Endodermal cell (in vitro differentiated cells): ENCODE measurements at regions not wholly inside any gene's neighbourhood (a gene's known extent, or its start where the extent isn't known, plus 50 kb on each side); places are given as distances from the start of the nearest gene placed in this dataset.

ENCODE experiments used
- DNase-seq: peaks from one replicate; pipeline ENCODE4 v3.0.0-alpha.2; 2017
- H3K27ac ChIP-seq: 2 replicates; pipeline ENCODE4 v1.5.1; 2013; ENCODE audit warnings: mild to moderate bottlenecking, low read depth, low read length, moderate library complexity
- H3K27me3 ChIP-seq: 2 replicates; pipeline ENCODE4 v1.6.1; 2013; ENCODE audit warnings: mild to moderate bottlenecking, low read length, moderate library complexity; ENCODE audit not compliant: insufficient read depth, control insufficient read depth, poor library complexity, severe bottlenecking
- H3K36me3 ChIP-seq: 2 replicates; pipeline ENCODE4 v1.7.0; 2013; ENCODE audit warnings: mild to moderate bottlenecking, low read length, moderate library complexity; ENCODE audit not compliant: control insufficient read depth, insufficient read depth
- H3K4me1 ChIP-seq: one replicate; pipeline ENCODE4 v1.7.0; 2013; ENCODE audit warnings: low read length; ENCODE audit not compliant: control insufficient read depth, insufficient read depth
- H3K4me3 ChIP-seq: 2 replicates; pipeline ENCODE4 v1.5.1; 2013; ENCODE audit warnings: mild to moderate bottlenecking, low read length, moderate library complexity
- H3K9ac ChIP-seq: 2 replicates; pipeline ENCODE4 v1.6.1; 2013; ENCODE audit warnings: mild to moderate bottlenecking, low read length, moderate library complexity; ENCODE audit not compliant: poor library complexity, severe bottlenecking; ENCODE audit errors: extremely low read depth
- H3K9me3 ChIP-seq: 2 replicates; pipeline ENCODE4 v1.6.1; 2013; ENCODE audit warnings: mild to moderate bottlenecking, low read length, moderate library complexity; ENCODE audit not compliant: control insufficient read depth
- H3K27ac Mint-ChIP-seq: 2 replicates; pipeline ENCODE4 v1.8.0; 2020; ENCODE audit warnings: mixed read lengths
- H3K27me3 Mint-ChIP-seq: 2 replicates; pipeline ENCODE4 v1.8.0; 2021; ENCODE audit warnings: mild to moderate bottlenecking, mixed read lengths; ENCODE audit not compliant: insufficient read depth
- H3K36me3 Mint-ChIP-seq: 2 replicates; pipeline ENCODE4 v1.8.0; 2020; ENCODE audit warnings: low read depth, mixed read lengths
- H3K4me1 Mint-ChIP-seq: 2 replicates; pipeline ENCODE4 v1.8.0; 2020; ENCODE audit warnings: mixed read lengths
- H3K4me3 Mint-ChIP-seq: 2 replicates; pipeline ENCODE4 v1.8.0; 2020; ENCODE audit warnings: mild to moderate bottlenecking, moderate library complexity, mixed read lengths
- H3K9me3 Mint-ChIP-seq: 2 replicates; pipeline ENCODE4 v1.8.0; 2020; ENCODE audit warnings: mild to moderate bottlenecking, mixed read lengths
- CTCF ChIP-seq: fragments of 200-600 bp; sonication (generic); conservative IDR thresholded peaks from 2 replicates; pipeline ENCODE4 v1.5.0; 2021; ENCODE audit warnings: antibody characterized with exemption, mild to moderate bottlenecking
- WGBS, 2 experiments: methylation state at CpG; one replicate each; pipeline versions ENCODE4 v1.1.5 to v1.1.7; 2013; ENCODE audit warnings: missing lambda C conversion rate in 2 of 2, mixed read lengths in 1 of 2; ENCODE audit not compliant: insufficient coverage in 1 of 2, insufficient read length in 1 of 2; 5-methylcytosine and 5-hydroxymethylcytosine counted together

GRCh38 chr2:19020144-19021099, 338.0 kb downstream of the OSR1 start:
- 82 to 91% methylated on average over 2 to 11 of the region's 11 CpGs for WGBS, 2 experiments
- Histone ChIP-seq H3K4me3 (no peak overlapping the region), H3K27ac (no peak overlapping the region), H3K36me3 (no peaks in the 10 kb centered on the region), H3K9me3 (no peaks in the 10 kb centered on the region), H3K9ac (no peak overlapping the region), H3K27me3 (no peaks in the 10 kb centered on the region), H3K4me1 (no peaks in the 10 kb centered on the region)
- H3K27ac Mint-ChIP-seq = no peak overlapping the region
- DNase-seq = no peak
- H3K27me3 Mint-ChIP-seq = no peaks in the 10 kb centered on the region
- no peaks in the 10 kb centered on the region for H3K36me3 Mint-ChIP-seq
- peaks cover 4% of the 10 kb centered on the region for H3K9me3 Mint-ChIP-seq
- no peak for TF ChIP-seq CTCF
- peaks cover 2% of the 10 kb centered on the region for H3K4me1 Mint-ChIP-seq
- H3K4me3 Mint-ChIP-seq = no peak overlapping the region

GRCh38 chr2:19009510-19009909, 348.9 kb downstream of the OSR1 start:
- Mint-ChIP-seq H3K36me3 (no peaks in the 10 kb centered on the region), H3K27me3 (no peaks in the 10 kb centered on the region), H3K4me1 (no peaks in the 10 kb centered on the region), H3K4me3 (no peak overlapping the region), H3K27ac (no peak overlapping the region), H3K9me3 (no peaks in the 10 kb centered on the region)
- no peaks in the 10 kb centered on the region for H3K9me3 ChIP-seq
- TF ChIP-seq CTCF = no peak
- no peak for DNase-seq
- no peaks in the 10 kb centered on the region for H3K36me3 ChIP-seq
- H3K9ac ChIP-seq = no peak overlapping the region
- H3K4me1 ChIP-seq = no peaks in the 10 kb centered on the region
- H3K27me3 ChIP-seq = no peaks in the 10 kb centered on the region
- WGBS, 2 experiments = 91 to 95% methylated on average over 3 of the region's 3 CpGs
- H3K27ac ChIP-seq = no peak overlapping the region
- no peak overlapping the region for H3K4me3 ChIP-seq

- Histone ChIP-seq H3K27ac (no peak overlapping the region), H3K4me3 (no peak overlapping the region), H3K27me3 (no peaks in the 10 kb centered on the region), H3K9ac (no peak overlapping the region), H3K4me1 (no peaks in the 10 kb centered on the region), H3K9me3 (no peaks in the 10 kb centered on the region), H3K36me3 (no peaks in the 10 kb centered on the region)
- no peaks in the 10 kb centered on the region for H3K9me3 Mint-ChIP-seq
- H3K4me3 Mint-ChIP-seq = no peak overlapping the region
- peaks cover 2% of the 10 kb centered on the region for H3K27me3 Mint-ChIP-seq
- H3K4me1 Mint-ChIP-seq = no peaks in the 10 kb centered on the region
- no peak for DNase-seq
- TF ChIP-seq CTCF = no peak
- no peak overlapping the region for H3K27ac Mint-ChIP-seq
- no peaks in the 10 kb centered on the region for H3K36me3 Mint-ChIP-seq
Observed at GRCh38 chr2:19003554-19003953, 354.9 kb downstream of the OSR1 start.
